ENCODE measurements at regions not wholly inside any gene's neighbourhood (a gene's known extent, or its start where the extent isn't known, plus 50 kb on each side); places are given as distances from the start of the nearest gene placed in this dataset.
A peak's percentile ranks its signal among the peaks of the same experiment; 100 is the strongest.

GRCh38 chr9:83140061-83140460, 77.1 kb upstream of the RASEF start:
- Histone ChIP-seq H3K9me3 (peaks cover 0 to 4% of the 10 kb centered on the region in 2 donors), H3K27ac (no peak overlapping the region), H3K4me3 (no peak overlapping the region), H3K36me3 (no peaks in the 10 kb centered on the region), H3K27me3 (no peaks in the 10 kb centered on the region), H3K4me1 (no peaks in the 10 kb centered on the region)
- intact Hi-C loops (cut with DNase I; ENCODE audit: low total_unique reads) = no loop called here
- DNase-seq (ENCODE audit: low spot score in 2 of 2) = no peak
- TF ChIP-seq POLR2A (IDR thresholded peaks at IDR 0.05) (no peak), POLR2AphosphoS5 (IDR thresholded peaks at IDR 0.05) (no peak)
- TF ChIP-seq, protein P1, sequence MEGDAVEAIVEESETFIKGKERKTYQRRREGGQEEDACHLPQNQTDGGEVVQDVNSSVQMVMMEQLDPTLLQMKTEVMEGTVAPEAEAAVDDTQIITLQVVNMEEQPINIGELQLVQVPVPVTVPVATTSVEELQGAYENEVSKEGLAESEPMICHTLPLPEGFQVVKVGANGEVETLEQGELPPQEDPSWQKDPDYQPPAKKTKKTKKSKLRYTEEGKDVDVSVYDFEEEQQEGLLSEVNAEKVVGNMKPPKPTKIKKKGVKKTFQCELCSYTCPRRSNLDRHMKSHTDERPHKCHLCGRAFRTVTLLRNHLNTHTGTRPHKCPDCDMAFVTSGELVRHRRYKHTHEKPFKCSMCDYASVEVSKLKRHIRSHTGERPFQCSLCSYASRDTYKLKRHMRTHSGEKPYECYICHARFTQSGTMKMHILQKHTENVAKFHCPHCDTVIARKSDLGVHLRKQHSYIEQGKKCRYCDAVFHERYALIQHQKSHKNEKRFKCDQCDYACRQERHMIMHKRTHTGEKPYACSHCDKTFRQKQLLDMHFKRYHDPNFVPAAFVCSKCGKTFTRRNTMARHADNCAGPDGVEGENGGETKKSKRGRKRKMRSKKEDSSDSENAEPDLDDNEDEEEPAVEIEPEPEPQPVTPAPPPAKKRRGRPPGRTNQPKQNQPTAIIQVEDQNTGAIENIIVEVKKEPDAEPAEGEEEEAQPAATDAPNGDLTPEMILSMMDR (IDR thresholded peaks at IDR 0.05) = no peak

- Histone ChIP-seq H3K36me3 (no peaks in the 10 kb centered on the region), H3K27me3 (no peaks in the 10 kb centered on the region), H3K9me3 (peaks cover 0 to under 1% of the 10 kb centered on the region in 2 donors), H3K4me3 (no peak overlapping the region), H3K27ac (no peak overlapping the region), H3K4me1 (no peaks in the 10 kb centered on the region)
- no peak for TF ChIP-seq POLR2AphosphoS5 (IDR thresholded peaks at IDR 0.05)
- TF ChIP-seq POLR2A (IDR thresholded peaks at IDR 0.05) = no peak
- TF ChIP-seq, protein P1 (IDR thresholded peaks at IDR 0.05) = no peak
- DNase-seq (ENCODE audit: low spot score in 2 of 2) = no peak
- intact Hi-C loops (cut with DNase I; ENCODE audit: low total_unique reads) = no loop called here
These were observed 75.6 kb upstream of the RASEF start for GRCh38 chr9:83138422-83139135.

GRCh38 chr9:83133316-83133715, 70.4 kb upstream of the RASEF start:
- TF ChIP-seq, protein P1 (IDR thresholded peaks at IDR 0.05) = no peak
- TF ChIP-seq POLR2A (IDR thresholded peaks at IDR 0.05) = no peak
- TF ChIP-seq POLR2AphosphoS5 (IDR thresholded peaks at IDR 0.05) = no peak
- Histone ChIP-seq H3K36me3 (no peaks in the 10 kb centered on the region), H3K4me1 (no peaks in the 10 kb centered on the region), H3K27me3 (no peaks in the 10 kb centered on the region), H3K9me3 (peaks cover 0 to 4% of the 10 kb centered on the region in 2 donors), H3K4me3 (no peak overlapping the region), H3K27ac (no peak overlapping the region)
- DNase-seq (ENCODE audit: low spot score in 2 of 2) = no peak
- intact Hi-C loops (cut with DNase I; ENCODE audit: low total_unique reads) = no loop called here

DNA sequence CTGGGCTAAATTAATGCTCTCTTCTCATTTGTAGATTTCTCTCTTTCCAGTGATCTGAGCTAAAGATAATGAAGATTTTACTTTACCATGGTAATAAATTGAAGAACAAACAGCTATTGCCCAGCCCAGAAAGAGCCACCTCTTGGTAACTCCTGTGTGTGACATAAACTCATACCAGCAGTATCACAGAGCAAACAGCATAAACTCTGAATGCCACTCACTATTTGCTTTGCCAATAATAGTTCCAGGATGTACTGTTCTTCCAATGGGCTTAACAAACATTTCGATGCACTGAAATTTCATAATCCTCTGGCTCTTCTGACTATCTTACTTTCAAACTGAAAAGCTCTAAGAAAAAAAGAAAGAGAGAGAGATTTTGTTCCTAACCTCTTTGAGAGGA, 69.8 kb upstream of the RASEF start:
- TF ChIP-seq POLR2AphosphoS5 (IDR thresholded peaks at IDR 0.05) (no peak), POLR2A (IDR thresholded peaks at IDR 0.05) (no peak)
- TF ChIP-seq, protein P1 (IDR thresholded peaks at IDR 0.05) = no peak
- Histone ChIP-seq H3K36me3 (no peaks in the 10 kb centered on the region), H3K4me1 (no peaks in the 10 kb centered on the region), H3K4me3 (no peak overlapping the region), H3K27ac (peak overlapping the region in 1 of 2 donors; percentile 3), H3K27me3 (no peaks in the 10 kb centered on the region), H3K9me3 (peaks cover 0 to 8% of the 10 kb centered on the region in 2 donors)
- DNase-seq (ENCODE audit: low spot score in 2 of 2) = no peak
- intact Hi-C loops (cut with DNase I; ENCODE audit: low total_unique reads) = no loop called here

DNA sequence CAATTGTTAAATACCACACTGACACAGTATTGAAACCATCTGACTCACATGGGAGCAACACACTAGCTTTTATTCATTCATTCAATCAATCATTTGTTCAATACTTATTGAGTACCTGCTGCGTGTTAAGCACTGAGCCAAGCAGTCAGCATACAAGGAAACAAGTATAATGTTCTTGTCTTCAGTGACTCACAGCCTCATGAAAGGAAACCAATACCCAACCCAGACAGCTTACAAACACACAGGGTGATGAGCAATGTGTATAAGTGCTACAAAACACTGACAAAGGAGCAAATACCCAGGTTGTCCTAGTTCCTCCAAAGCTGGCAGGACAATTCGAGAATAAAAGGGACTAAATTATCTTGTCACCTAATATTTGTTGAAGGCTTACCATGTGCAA, 67.6 kb upstream of the RASEF start:
- TF ChIP-seq POLR2AphosphoS5 (IDR thresholded peaks at IDR 0.05) = no peak
- TF ChIP-seq, protein P1 (IDR thresholded peaks at IDR 0.05) = no peak
- TF ChIP-seq POLR2A (IDR thresholded peaks at IDR 0.05) = no peak
- DNase-seq (ENCODE audit: low spot score in 2 of 2) = no peak
- no peaks in the 10 kb centered on the region for H3K4me1 ChIP-seq
- peaks cover 0 to 8% of the 10 kb centered on the region in 2 donors for H3K9me3 ChIP-seq
- no peaks in the 10 kb centered on the region for H3K27me3 ChIP-seq
- no peak overlapping the region for H3K4me3 ChIP-seq
- no peak overlapping the region for H3K27ac ChIP-seq
- no peaks in the 10 kb centered on the region for H3K36me3 ChIP-seq
- intact Hi-C loops (cut with DNase I; ENCODE audit: low total_unique reads) = no loop called here
